Glomerular visceral epithelial cell (primary cell): ENCODE measurements at regions not wholly inside any gene's neighbourhood (a gene's known extent, or its start where the extent isn't known, plus 50 kb on each side); places are given as distances from the start of the nearest gene placed in this dataset.
"Not testable (repeated sequence)": the region's sequence is repeated elsewhere in the genome, so short reads cannot be mapped to it uniquely, and the experiment has no call there.

Source experiments
- DNase-seq: peaks from one replicate; pipeline ENCODE4 v3.0.0-alpha.2; 2016; ENCODE audit errors: extremely low spot score

- not testable (repeated sequence) for DNase-seq
These were observed 72.5 kb upstream of the CCNY start for GRCh38 chr10:35263827-35264226.

DNA sequence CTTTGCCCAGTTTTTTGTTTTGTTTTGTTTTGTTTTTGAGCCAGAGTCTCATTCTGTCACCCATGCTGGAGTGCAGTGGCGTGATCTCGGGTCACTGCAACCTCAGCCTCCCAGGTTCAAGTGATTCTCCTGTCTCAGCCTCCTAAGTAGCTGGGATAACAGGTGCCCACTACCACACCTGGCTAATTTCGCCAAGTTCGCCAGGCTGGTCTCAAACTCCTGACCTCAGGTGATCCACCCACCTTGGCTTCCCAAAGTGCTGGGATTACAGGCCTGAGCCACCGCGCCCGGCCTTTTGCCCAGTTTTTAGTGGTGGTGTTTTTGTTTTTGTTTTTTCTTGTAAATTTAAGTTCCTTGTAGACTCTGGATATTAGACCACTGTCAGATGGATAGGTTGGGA lies 71.7 kb upstream of the CCNY start:
- DNase-seq: not testable (repeated sequence)

- no peak for DNase-seq
These were observed 70.9 kb upstream of the CCNY start for GRCh38 chr10:35265435-35265834.

- DNase-seq: no peak
These were observed 68.0 kb upstream of the CCNY start for GRCh38 chr10:35268323-35268722.

DNA sequence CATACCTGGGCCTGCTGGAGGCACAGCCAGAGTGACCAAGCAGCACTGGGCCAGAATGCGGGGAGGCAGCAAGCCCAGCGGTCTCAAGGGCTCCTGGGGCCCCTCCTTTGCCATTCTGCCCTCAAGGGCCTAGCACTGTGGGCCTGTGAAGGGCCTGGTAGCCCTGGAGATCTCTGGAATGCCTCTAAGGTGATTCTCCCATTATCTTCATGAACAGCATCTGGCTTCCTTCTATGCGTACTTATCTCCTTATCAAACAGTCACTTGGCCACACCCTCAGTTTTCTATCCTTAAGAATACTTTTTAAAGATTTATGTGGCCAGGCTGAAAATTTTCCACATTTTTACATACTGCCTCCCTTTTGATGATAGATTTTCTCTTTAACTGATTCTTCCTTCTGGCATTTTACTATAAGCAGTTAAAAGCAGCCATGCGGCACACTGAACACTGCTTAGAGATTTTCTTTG lies 67.5 kb upstream of the CCNY start:
- no peak for DNase-seq

- no peak for DNase-seq
These were observed 66.2 kb upstream of the CCNY start for GRCh38 chr10:35270100-35270499.

GRCh38 chr10:35271086-35271858 lies 65.0 kb upstream of the CCNY start:
- DNase-seq: peak; percentile 52

DNA sequence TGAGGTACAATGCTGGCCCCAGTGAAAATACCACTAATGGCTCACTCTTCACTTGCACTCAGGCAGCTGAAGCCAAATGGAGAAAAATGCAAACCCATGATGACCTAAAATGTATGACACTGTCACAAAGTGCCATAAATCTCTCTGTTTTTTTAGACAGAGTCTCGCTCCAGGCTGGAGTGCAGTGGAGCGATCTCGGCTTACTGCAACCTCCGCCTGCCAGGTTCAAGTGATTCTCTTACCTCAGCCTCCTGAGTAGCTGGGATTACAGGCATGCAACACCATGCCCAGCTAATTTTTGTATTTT lies 64.5 kb upstream of the CCNY start:
- not testable (repeated sequence) for DNase-seq

- not testable (repeated sequence) for DNase-seq
These were observed 63.9 kb upstream of the CCNY start for GRCh38 chr10:35272401-35272800.

DNA sequence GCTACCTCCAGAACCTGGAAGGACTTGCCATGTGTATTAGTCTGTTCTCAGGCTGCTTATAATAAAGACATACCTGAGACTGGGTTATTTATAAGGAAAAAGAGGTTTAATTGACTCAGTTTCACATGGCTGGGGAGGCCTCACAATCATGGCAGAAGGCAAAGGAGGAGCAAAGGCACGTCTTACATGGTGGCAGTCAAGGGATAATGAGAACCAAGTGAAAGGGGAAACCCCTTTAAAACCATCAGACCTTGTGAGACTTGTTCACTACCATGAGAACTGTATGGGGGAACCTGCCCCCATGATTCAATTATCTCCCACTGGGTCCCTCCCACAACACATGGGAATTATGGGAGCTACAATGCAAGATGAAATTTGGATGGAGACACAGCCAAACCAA lies 62.3 kb upstream of the CCNY start:
- not testable (repeated sequence) for DNase-seq

DNA sequence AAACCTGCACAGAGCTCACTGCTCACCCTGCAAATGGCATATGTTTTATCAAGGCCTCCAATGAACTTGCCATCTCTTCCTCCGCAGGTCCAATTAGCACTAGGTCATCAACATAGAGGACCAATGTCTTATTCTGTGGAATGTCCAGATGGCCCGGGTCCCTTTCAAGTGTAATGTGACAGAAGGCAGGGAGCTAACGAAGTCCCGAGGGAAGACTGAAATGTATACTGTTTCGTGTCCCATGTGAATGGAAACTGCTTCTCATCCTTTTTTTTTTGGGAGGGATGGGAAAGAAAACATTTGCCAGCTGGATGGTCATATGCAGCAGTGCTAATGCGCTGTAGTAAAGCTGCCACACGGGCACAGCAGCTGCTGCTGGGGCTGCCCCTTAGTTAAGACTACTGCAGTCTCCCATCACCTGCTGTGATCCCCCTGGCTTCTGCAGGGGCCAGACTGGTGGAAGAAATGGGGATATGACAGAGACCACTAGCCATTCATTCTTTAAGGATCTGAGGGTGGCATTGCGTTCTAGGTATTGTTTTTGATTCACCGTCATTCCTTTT lies 61.7 kb upstream of the CCNY start:
- no peak for DNase-seq

DNA sequence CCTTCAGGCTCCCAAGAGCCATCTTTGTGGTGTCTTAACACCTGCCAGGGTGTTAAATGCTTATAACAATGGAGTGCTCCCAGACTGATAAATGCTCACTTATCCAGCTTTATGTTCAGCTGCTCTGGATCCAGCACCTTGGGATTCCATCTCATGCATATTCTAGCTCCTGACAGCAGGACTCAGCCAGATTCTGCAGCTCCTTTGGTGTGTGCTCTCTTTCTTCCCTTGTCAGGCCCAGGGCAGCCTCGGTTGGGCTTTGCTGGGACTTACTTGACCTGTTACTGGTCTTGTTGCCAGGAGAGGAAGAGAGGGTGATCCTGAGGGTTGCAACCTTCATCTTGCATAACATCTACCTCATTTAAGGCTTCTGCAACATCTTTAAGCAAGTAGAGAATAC lies 59.4 kb upstream of the CCNY start:
- DNase-seq: no peak

DNA sequence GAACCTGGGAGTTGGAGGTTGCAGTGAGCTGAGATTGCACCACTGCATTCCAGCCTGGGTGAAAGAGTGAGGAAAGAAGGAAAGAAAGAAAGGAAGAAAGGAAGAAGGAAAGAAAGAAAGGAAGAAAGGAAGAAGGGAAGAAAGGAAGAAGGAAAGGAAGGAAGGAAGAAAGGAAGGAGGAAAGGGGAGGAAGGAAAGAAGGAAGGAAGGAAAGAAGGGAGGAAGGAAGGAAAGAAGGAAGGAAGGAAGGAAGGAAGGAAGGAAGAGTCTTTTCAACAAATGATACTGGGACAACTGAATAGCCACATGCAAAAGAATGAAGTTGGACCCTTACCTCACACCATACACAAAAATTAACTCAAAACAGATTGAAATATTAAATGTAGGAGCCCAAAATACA lies 56.1 kb upstream of the CCNY start:
- DNase-seq: not testable (repeated sequence)
